Neural progenitor cell (in vitro differentiated cells): ENCODE measurements at regions not wholly inside any gene's neighbourhood (a gene's known extent, or its start where the extent isn't known, plus 50 kb on each side); places are given as distances from the start of the nearest gene placed in this dataset.

Experiments
- CTCF ChIP-seq: fragments of 200-600 bp; sonication (generic); IDR thresholded peaks from 2 replicates; pipeline ENCODE4 v1.5.1; 2017; ENCODE audit warnings: antibody characterized with exemption, mild to moderate bottlenecking
- EZH2 ChIP-seq: fragments of 200-600 bp; sonication (generic); IDR thresholded peaks from 2 replicates; pipeline ENCODE4 v1.6.1; 2017; ENCODE audit warnings: antibody characterized with exemption, mild to moderate bottlenecking, moderate library complexity
- EZH2phosphoT487 ChIP-seq: fragments of 200-600 bp; sonication (generic); IDR thresholded peaks from 2 replicates; pipeline ENCODE4 v1.6.1; 2017; ENCODE audit warnings: antibody characterized with exemption

DNA sequence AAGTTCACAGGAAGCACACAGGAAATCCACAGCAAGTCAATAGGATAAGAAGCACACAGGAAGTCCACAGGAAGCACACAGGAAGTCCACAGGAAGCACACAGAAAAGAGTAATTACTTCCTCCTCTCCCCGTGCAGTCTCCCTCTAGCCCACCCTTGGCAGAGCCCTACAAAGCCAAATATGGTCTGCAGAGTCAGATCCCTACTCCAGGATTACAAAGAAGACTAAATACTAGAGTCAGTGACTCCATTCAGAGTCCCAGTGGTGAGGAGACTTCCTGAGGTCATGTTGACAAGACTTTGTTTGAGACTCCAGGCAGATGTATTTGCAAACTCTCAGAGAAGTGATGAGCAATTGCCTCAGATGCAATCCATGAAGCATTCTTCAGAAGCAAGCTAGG lies 398.6 kb upstream of the AUTS2 start:
- TF ChIP-seq CTCF (no peak), EZH2 (no peak), EZH2phosphoT487 (no peak)
